NB4 (cell line): ENCODE measurements at regions not wholly inside any gene's neighbourhood (a gene's known extent, or its start where the extent isn't known, plus 50 kb on each side); places are given as distances from the start of the nearest gene placed in this dataset.
A peak's percentile ranks its signal among the peaks of the same experiment; 100 is the strongest.

Experiments
- DNase-seq: peaks from one replicate; pipeline ENCODE4 v3.0.0; 2010; ENCODE audit warnings: low read depth
- H3K4me3 ChIP-seq: one replicate; pipeline ENCODE4 v1.5.1; 2011; ENCODE audit warnings: mild to moderate bottlenecking, low read depth, low read length, moderate library complexity
- MYC ChIP-seq: IDR thresholded peaks from 2 replicates; pipeline ENCODE4 v1.6.1; 2011; ENCODE audit warnings: low read depth, low read length
- POLR2A ChIP-seq: IDR thresholded peaks from 2 replicates; pipeline ENCODE4 v1.6.1; 2011; ENCODE audit warnings: mild to moderate bottlenecking; ENCODE audit not compliant: insufficient read length; ENCODE audit errors: extremely low read depth
- TF ChIP-seq, protein P1 (sequence below): IDR thresholded peaks from one replicate; pipeline ENCODE4 v1.5.1; 2012; ENCODE audit warnings: low read depth, low read length
- TF ChIP-seq, protein P2 (sequence below): IDR thresholded peaks from 2 replicates; pipeline ENCODE4 v1.6.1; 2011; ENCODE audit warnings: low read depth, low read length

DNA sequence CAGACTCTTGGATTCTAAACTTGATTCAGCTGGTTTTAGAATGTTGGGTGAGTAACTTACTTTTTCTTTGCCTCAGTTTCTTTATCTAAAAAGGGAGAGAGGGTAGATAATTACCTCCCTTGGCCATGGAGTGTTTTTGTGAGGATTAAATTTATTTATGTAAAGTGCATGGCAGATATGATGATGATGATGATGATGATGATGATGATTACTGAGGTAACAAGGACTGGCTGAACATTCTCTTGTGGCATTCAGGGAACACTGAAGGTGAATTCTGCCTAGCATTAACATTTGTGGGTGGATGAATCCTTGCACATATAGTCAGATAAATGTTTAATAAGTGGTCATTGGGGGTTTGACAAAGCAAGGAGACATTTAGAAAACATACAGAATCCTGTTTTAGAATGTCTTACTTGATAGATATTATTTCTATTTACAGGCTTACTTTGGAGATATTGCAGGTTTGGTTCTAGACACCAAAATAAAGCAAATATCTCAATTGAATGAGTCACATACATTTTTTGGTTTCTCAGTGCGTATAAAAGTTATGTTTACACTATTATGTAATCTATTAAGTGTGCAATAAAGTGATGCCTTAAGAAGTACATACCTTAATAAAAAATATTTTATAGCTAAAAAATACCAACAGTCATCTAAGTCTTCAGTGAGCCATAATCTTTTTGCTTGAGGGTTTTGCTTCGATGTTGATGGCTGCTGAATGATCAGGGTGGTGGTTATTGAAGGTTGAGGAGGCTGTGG is 123.2 kb downstream of the SNAPC1 start:
- TF ChIP-seq MYC: no peak
- TF ChIP-seq, protein P1, sequence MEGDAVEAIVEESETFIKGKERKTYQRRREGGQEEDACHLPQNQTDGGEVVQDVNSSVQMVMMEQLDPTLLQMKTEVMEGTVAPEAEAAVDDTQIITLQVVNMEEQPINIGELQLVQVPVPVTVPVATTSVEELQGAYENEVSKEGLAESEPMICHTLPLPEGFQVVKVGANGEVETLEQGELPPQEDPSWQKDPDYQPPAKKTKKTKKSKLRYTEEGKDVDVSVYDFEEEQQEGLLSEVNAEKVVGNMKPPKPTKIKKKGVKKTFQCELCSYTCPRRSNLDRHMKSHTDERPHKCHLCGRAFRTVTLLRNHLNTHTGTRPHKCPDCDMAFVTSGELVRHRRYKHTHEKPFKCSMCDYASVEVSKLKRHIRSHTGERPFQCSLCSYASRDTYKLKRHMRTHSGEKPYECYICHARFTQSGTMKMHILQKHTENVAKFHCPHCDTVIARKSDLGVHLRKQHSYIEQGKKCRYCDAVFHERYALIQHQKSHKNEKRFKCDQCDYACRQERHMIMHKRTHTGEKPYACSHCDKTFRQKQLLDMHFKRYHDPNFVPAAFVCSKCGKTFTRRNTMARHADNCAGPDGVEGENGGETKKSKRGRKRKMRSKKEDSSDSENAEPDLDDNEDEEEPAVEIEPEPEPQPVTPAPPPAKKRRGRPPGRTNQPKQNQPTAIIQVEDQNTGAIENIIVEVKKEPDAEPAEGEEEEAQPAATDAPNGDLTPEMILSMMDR: no peak
- TF ChIP-seq POLR2A: no peak
- TF ChIP-seq, protein P2, sequence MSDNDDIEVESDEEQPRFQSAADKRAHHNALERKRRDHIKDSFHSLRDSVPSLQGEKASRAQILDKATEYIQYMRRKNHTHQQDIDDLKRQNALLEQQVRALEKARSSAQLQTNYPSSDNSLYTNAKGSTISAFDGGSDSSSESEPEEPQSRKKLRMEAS: no peak
- no peak overlapping the region for H3K4me3 ChIP-seq

DNA sequence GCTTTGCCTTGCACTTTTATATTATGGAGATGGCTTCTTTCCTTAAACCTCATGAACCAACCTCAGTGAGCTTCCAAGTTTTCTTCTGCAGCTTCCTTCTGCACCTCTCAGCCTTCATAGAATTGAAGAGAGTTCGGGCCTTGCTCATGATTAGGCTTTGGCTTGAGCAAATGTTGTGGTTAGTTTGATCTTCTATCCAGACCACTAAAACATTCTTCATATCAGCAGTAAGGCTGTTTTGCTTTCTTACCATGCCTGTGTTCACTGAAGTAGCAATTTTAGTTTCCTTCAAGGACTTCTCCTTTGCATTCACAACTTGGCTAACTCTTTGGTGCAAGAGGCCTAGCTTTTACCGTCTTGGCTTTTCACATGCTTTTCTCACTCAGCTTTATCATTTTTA is 125.4 kb downstream of the SNAPC1 start:
- no peak for DNase-seq
- no peak for TF ChIP-seq POLR2A
- TF ChIP-seq, protein P2: no peak
- no peak for TF ChIP-seq MYC
- TF ChIP-seq, protein P1: no peak
- no peak overlapping the region for H3K4me3 ChIP-seq

More for the DNA sequence above, 123.2 kb downstream of the SNAPC1 start:
- DNase-seq: no peak

DNA sequence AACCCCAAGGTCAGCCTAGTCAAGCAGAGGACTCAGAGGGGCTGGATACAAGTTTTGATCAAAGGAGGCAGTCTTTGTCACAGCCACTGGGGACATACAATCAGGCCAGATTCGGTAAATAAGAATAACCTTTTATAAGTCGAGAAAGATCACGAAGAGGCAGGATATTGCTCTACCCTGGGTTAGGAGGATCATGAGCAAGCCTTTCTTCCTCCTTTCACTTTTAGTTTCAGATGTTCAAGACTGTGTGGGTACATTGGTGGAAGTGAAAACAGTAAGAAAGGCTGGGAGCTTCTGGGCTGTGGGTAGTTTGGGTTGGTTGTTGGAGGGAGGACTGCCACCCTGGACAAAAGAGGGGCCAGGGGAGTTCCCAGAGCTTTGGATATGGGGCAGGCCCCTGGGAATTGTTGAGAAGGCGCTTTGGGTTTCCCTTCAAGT is 127.7 kb downstream of the SNAPC1 start:
- TF ChIP-seq MYC (no peak), POLR2A (no peak)
- TF ChIP-seq, protein P2: no peak
- TF ChIP-seq, protein P1: no peak
- H3K4me3 ChIP-seq: no peak overlapping the region
- peak; percentile 24 for DNase-seq

DNA sequence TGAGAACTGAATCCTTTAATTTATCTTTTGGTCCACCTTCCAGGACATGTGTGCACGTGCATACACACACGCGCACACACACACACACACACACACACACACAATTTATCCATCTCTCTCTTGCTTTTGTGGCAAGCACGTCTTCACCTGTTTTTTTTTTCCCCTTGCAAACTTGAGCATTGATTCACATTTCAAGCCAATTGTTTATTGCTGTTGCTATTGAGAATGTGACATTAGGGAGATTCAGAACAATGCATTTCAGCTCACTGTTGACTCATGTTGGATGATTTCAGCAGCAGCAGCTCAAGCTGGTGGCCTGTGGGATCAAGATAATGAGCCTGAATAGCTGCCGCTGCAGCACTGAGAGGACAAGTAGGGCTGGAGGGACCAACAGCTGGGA is 128.9 kb downstream of the SNAPC1 start:
- TF ChIP-seq MYC (no peak), POLR2A (no peak)
- TF ChIP-seq, protein P2: no peak
- TF ChIP-seq, protein P1: no peak
- no peak overlapping the region for H3K4me3 ChIP-seq
- no peak for DNase-seq

DNA sequence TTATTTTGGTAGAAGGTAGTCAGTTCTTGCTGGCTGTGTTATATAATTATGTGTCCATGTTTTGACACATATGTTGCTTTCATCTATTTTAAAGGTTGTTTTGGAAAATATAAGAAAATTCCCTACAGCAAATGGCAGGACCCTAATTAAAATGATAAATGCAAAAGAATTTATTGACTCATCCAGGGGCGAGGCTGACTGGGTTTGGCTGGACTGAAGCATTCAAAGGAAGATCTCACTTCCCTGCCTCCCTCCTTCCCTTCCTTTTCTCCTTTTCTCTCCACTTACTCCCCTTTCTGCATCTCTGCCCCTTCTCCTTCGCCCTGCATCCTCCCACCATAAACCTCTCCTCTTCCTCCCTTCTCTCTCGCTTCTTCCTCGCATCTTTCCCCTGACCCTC is 129.6 kb downstream of the SNAPC1 start:
- no peak for DNase-seq
- no peak overlapping the region for H3K4me3 ChIP-seq
- TF ChIP-seq MYC (no peak), POLR2A (no peak)
- TF ChIP-seq, protein P2: no peak
- TF ChIP-seq, protein P1: no peak
